HG03060 (cell line): ENCODE measurements at regions not wholly inside any gene's neighbourhood (a gene's known extent, or its start where the extent isn't known, plus 50 kb on each side); places are given as distances from the start of the nearest gene placed in this dataset.
"Not testable (repeated sequence)": the region's sequence is repeated elsewhere in the genome, so short reads cannot be mapped to it uniquely, and the experiment has no call there.

Experiments used
- ATAC-seq: cut with Tn5 transposase; IDR thresholded peaks from one replicate; pipeline ENCODE4 v1.9.1; 2021; ENCODE audit warnings: low read depth, moderate number of reproducible peaks; ENCODE audit not compliant: unreplicated experiment

DNA sequence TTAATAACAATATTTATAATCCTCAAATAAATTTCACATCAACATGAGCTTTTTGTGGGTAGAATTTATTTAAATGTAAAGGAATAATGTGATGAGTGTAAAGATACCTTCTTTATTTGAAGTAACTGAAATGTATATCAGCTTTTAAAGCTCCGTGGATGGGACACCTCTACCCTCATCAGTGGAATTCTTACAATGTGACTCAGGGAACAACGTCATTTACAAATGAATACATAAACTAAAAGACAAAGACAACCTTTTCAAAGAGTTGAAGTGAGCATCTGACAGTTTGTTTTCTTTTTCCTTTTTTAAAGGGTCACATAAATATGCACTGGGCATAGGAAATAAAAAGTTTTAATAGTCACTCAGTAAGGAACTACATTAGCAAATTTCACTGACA, 1127.0 kb upstream of the CRIM1 start:
- no peak for ATAC-seq

DNA sequence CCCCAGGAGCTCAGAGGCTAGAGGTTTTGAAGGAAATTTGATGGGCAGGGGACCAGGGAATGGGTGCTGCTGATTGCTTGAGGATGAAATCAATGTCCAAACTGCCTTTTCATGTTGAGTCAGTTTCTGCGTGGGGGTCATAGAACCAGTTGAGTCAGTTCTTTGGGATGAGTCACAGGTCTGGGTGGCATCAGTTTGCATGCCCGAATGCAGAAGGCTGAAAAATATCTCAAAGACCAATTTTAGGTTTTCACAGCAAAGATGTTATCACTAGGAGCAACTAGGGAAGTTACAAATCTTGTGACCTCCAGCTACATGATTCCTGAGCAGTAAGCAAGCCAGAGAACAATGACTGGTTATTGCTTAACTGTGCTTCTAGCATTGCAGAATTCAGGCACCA, 1135.1 kb upstream of the CRIM1 start:
- ATAC-seq: no peak

- ATAC-seq: no peak
Measured at GRCh38 chr2:35204881-35205280, 1150.7 kb upstream of the CRIM1 start.

DNA sequence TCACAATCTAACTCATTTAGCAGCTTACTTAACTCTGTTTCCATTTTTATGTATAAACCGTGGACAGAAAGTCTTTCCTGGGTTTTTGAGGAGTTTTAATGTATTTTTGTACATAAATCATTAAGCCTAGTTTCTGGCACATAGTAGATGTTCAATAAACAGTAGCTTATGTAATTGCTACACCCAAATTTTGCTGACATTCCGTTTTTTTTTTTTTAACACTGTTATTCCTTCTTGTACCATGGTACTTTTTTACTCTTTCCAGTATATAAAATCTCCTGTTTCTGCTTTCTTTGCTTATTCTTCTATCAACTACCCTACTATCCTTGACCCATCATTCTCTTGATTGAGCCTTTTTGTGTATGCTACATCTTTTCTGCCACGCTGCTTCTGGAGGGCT, 1151.3 kb upstream of the CRIM1 start:
- ATAC-seq: no peak

GRCh38 chr2:35199298-35199697, 1156.3 kb upstream of the CRIM1 start:
- ATAC-seq: no peak

GRCh38 chr2:35185861-35186412, 1169.6 kb upstream of the CRIM1 start:
- no peak for ATAC-seq

- ATAC-seq: no peak
Measured at GRCh38 chr2:35184471-35184870, 1171.1 kb upstream of the CRIM1 start.

GRCh38 chr2:35176726-35177125, 1178.9 kb upstream of the CRIM1 start:
- not testable (repeated sequence) for ATAC-seq

GRCh38 chr2:35174845-35175244, 1180.7 kb upstream of the CRIM1 start:
- ATAC-seq: no peak

GRCh38 chr2:35172687-35173086, 1182.9 kb upstream of the CRIM1 start:
- ATAC-seq: no peak

GRCh38 chr2:35168351-35168750, 1187.2 kb upstream of the CRIM1 start:
- no peak for ATAC-seq

- ATAC-seq: no peak
Measured at GRCh38 chr2:35163948-35164347, 1191.6 kb upstream of the CRIM1 start.

DNA sequence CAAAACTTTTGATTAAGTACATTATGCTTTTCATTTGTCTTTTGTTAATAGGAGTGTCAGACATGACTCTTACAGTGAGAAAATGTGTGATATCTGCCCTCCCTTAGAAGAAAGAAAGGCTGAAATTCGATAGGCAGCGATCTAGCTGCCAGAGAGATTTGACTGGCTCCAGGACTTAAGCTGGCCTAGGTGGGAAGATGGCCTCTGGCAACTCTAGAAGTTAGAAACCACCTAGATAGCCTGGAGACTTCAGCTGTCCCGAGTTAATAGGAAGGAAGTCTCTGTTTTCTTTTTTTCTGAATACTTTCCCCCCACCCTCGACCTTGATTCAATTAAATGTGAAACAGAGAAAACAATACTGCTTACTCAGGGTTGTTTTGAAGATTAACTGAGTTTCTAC, 1194.7 kb upstream of the CRIM1 start:
- no peak for ATAC-seq

GRCh38 chr2:35125871-35126270, 1229.7 kb upstream of the CRIM1 start:
- no peak for ATAC-seq

DNA sequence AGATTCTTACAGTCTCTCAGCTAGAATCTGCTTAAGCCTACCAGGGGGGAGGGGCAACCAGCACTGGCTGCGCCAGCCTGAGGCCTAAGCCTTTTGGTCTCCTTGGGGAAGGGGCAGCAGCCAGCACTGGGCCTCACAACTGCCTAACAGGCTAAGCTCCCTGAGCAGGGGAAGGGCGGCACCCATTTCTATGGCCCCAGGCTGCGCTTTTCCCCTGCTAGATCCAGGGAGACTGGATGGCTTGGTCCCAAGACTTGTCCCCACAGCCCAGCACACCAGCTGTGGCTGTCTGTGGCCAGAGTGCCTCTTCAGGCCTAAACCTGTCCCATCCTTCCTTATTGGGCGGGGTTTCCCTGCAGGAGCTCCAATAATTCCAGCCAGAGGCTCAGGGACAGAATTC, 1230.3 kb upstream of the CRIM1 start:
- ATAC-seq: no peak

DNA sequence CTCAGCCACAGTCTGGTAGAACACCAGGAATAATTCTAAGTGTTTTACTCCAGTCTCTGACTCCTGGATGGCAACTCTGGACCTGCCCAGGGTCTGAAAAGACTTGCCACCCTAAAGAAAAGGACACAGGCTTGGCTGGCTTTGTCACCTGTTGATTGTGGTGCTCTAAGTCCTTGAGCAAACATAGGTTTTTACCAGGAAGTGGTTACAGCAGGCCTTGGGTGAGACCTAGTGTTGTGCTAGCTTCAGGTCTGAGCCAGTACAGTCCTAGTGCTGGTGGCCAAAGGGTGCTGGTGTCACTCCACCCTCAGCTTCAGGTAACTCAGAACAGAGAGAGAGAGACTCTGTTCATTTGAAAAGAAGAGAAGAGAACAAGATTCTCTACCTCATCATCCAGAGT, 1239.4 kb upstream of the CRIM1 start:
- no peak for ATAC-seq

DNA sequence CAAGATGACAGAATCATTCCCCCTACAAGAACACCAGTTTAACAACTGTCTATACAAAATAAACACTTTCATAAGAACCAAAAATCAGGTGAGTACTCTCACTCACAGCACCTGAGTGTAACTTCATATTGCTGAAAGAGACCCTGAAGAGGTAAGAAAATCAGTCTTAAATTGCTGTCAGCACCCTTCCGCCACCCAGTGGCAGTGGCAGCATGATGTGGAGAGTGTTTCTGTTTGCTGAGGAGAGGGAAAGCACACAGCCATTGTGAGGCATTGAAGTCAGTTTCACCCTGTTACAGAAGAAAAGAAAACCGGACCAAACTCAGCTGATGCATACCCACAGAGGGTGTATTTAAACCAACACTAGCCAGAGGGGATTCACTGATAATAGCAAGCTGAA, 1240.8 kb upstream of the CRIM1 start:
- no peak for ATAC-seq

DNA sequence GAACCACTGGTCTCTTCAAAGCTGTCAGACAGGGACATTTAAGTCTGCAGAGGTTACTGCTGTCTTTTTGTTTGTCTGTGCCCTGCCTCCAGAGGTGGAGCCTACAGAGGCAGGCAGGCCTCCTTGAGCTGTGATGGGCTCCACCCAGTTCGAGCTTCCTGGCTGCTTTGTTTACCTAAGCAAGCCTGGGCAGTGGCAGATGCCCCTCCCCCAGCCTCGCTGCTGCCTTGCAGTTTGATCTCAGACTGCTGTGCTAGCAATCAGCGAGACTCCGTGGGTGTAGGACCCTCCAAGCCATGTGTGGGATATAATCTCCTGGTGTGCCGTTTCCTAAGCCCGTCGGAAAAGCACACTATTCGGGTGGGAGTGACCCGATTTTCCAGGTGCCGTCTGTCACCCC, 1243.2 kb upstream of the CRIM1 start:
- ATAC-seq: not testable (repeated sequence)

GRCh38 chr2:35104309-35104708, 1251.3 kb upstream of the CRIM1 start:
- no peak for ATAC-seq

DNA sequence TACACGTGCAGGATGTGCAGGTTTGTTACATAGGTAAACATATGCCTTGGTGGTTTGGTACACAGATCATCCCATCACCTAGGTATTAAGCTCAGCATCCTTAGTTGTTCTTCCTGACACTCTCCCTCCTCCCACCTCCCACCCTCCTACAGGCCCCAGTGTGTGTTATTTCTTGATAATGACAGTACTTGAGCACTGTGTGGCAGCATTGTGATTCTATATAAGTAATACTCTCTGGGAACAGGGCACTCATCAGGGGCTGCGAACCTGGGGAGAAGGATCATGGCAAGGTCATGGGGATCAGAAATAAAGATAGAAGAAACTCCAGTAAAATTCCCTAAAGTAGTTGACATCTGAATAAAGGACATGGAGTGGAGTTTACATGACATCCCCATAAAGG, 1256.2 kb upstream of the CRIM1 start:
- ATAC-seq: no peak

- ATAC-seq: no peak
Measured at GRCh38 chr2:35082072-35082471, 1273.5 kb upstream of the CRIM1 start.

GRCh38 chr2:35081622-35082015, 1274.0 kb upstream of the CRIM1 start:
- no peak for ATAC-seq

DNA sequence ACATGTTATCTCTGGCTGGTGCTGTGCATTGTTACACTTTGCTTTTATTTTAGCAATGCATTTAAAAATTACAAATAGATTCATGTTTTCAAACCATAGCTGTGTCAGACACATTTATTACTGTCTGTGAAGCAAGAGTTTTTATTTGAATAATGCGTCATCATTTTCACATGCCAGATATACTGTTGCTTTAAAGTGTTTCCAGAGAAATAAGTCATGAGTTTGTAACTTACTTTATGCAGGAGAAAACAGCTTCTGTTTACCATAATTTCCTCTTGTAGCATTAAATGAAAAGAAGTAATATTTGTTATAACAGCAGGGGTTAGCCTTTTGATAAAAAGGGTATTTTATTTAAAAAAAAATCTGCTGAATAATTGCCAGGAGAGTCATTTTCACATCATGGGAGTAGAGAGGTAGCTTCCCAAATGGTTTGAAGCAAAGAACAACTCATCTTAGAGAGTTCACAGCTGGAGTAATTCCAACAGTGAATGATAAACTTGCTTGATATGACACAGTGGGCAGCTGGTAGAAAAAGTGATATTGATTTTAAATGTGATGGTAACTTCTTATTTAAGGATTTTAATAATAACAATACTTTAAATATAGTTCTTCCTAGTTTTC, 1274.5 kb upstream of the CRIM1 start:
- ATAC-seq: no peak
